HL-60 (cell line): ENCODE measurements at regions not wholly inside any gene's neighbourhood (a gene's known extent, or its start where the extent isn't known, plus 50 kb on each side); places are given as distances from the start of the nearest gene placed in this dataset.

Source experiments
- DNase-seq, 2 experiments: peaks; one replicate each; pipeline ENCODE4 v3.0.0-alpha.2; 2010 to 2020; ENCODE audit warnings: low read depth in 1 of 2, low spot score in 1 of 2
- H3K27ac ChIP-seq: fragments of 250-450 bp; sonication (Bioruptor Pico); replicated peaks from 2 replicates; pipeline ENCODE4 v1.5.1; 2020; ENCODE audit warnings: mild to moderate bottlenecking, moderate library complexity
- H3K27me3 ChIP-seq: fragments of 250-450 bp; sonication (Bioruptor Pico); 2 replicates; pipeline ENCODE4 v1.5.1; 2021; ENCODE audit warnings: mild to moderate bottlenecking, moderate library complexity; ENCODE audit not compliant: insufficient read depth, poor library complexity, severe bottlenecking
- H3K4me3 ChIP-seq: replicated peaks from 2 replicates; pipeline ENCODE4 v1.5.1; 2011; ENCODE audit warnings: mild to moderate bottlenecking, control low read depth, low read length; ENCODE audit not compliant: insufficient read depth
- CTCF ChIP-seq: IDR thresholded peaks from one replicate; pipeline ENCODE4 v1.5.1; 2011; ENCODE audit warnings: low read length, control low read depth, inconsistent platforms; ENCODE audit not compliant: insufficient read depth
- GABPA ChIP-seq: IDR thresholded peaks from 2 replicates; pipeline ENCODE4 v1.6.1; 2012; ENCODE audit warnings: low read depth
- POLR2AphosphoS5 ChIP-seq: IDR thresholded peaks from 2 replicates; pipeline ENCODE4 v1.6.1; 2012; ENCODE audit warnings: low read depth
- REST ChIP-seq: IDR thresholded peaks from 2 replicates; pipeline ENCODE4 v1.6.1; 2012; ENCODE audit warnings: low read depth; ENCODE audit not compliant: insufficient replicate concordance
- SPI1 ChIP-seq: IDR thresholded peaks from 2 replicates; pipeline ENCODE4 v1.6.1; 2012; ENCODE audit warnings: low read depth, mild to moderate bottlenecking, borderline replicate concordance

GRCh38 chr6:170153436-170154319, 137.2 kb downstream of the DLL1 start:
- H3K4me3 ChIP-seq, result no peak overlapping the region
- no peak for TF ChIP-seq POLR2AphosphoS5
- TF ChIP-seq REST, result no peak
- TF ChIP-seq GABPA, result no peak
- no peak for TF ChIP-seq CTCF
- H3K27me3 ChIP-seq, result peaks cover 6% of the 10 kb centered on the region
- DNase-seq, result no peak
- no peak overlapping the region for H3K27ac ChIP-seq

- no peak for TF ChIP-seq POLR2AphosphoS5
- no peak for TF ChIP-seq GABPA
- TF ChIP-seq REST, result no peak
- TF ChIP-seq SPI1, result no peak
- TF ChIP-seq CTCF, result no peak
- peaks cover 10% of the 10 kb centered on the region for H3K27me3 ChIP-seq
- peak in 1 of 2 experiments; percentile 21 for DNase-seq
- no peak overlapping the region for H3K4me3 ChIP-seq
- H3K27ac ChIP-seq, result no peak overlapping the region
Observed at GRCh38 chr6:170152989-170153388, 137.9 kb downstream of the DLL1 start.

- TF ChIP-seq SPI1, result no peak
- TF ChIP-seq REST, result no peak
- TF ChIP-seq GABPA, result no peak
- TF ChIP-seq CTCF, result no peak
- no peak for TF ChIP-seq POLR2AphosphoS5
- Histone ChIP-seq H3K27ac (no peak overlapping the region), H3K4me3 (no peak overlapping the region), H3K27me3 (peaks cover 14% of the 10 kb centered on the region)
- no peak for DNase-seq
Observed at GRCh38 chr6:170152124-170152926, 138.6 kb downstream of the DLL1 start.
